MM.1S (cell line): ENCODE measurements at regions not wholly inside any gene's neighbourhood (a gene's known extent, or its start where the extent isn't known, plus 50 kb on each side); places are given as distances from the start of the nearest gene placed in this dataset.

ENCODE experiments used
- DNase-seq: peaks from one replicate; pipeline ENCODE4 v3.0.0-alpha.2; 2015
- H2AFZ ChIP-seq: fragments of 300-600 bp; sonication (generic); 2 replicates; pipeline ENCODE4 v1.6.0; 2016; ENCODE audit warnings: antibody characterized with exemption, low read length
- H3F3A ChIP-seq: fragments of 300-600 bp; sonication (generic); 2 replicates; pipeline ENCODE4 v1.6.1; 2016; ENCODE audit warnings: mild to moderate bottlenecking, antibody characterized with exemption, low read length, moderate library complexity, mixed read lengths; ENCODE audit not compliant: insufficient read depth
- H3K27ac ChIP-seq: fragments of 300-600 bp; sonication (generic); 2 replicates; pipeline ENCODE4 v1.5.1; 2016; ENCODE audit warnings: mild to moderate bottlenecking, low read length
- H3K27me3 ChIP-seq: fragments of 300-600 bp; sonication (generic); replicated peaks from 2 replicates; pipeline ENCODE4 v1.6.0; 2016; ENCODE audit warnings: low read length; ENCODE audit not compliant: insufficient read depth
- H3K36me3 ChIP-seq: fragments of 300-600 bp; sonication (generic); replicated peaks from 2 replicates; pipeline ENCODE4 v1.6.1; 2016; ENCODE audit warnings: mild to moderate bottlenecking, low read length, mixed read lengths; ENCODE audit not compliant: insufficient read depth
- H3K4me1 ChIP-seq: fragments of 300-600 bp; sonication (generic); 2 replicates; pipeline ENCODE4 v1.6.1; 2016; ENCODE audit warnings: low read length, mixed read lengths
- H3K4me2 ChIP-seq: fragments of 300-600 bp; sonication (generic); 2 replicates; pipeline ENCODE4 v1.6.0; 2016; ENCODE audit warnings: low read depth, low read length
- H3K4me3 ChIP-seq: fragments of 300-600 bp; sonication (generic); 2 replicates; pipeline ENCODE4 v1.5.1; 2016; ENCODE audit warnings: low read length, mixed read lengths
- H3K79me2 ChIP-seq: fragments of 300-600 bp; sonication (generic); 2 replicates; pipeline ENCODE4 v1.6.1; 2016; ENCODE audit warnings: mixed run types, low read length, mixed read lengths
- H3K9ac ChIP-seq: fragments of 300-600 bp; sonication (generic); 2 replicates; pipeline ENCODE4 v1.6.1; 2016; ENCODE audit warnings: low read length, mixed read lengths
- H3K9me2 ChIP-seq: fragments of 300-600 bp; sonication (generic); replicated peaks from 2 replicates; pipeline ENCODE4 v1.6.1; 2016; ENCODE audit warnings: mild to moderate bottlenecking, low read length, mixed read lengths; ENCODE audit not compliant: insufficient read depth
- H3K9me3 ChIP-seq: fragments of 300-600 bp; sonication (generic); replicated peaks from 2 replicates; pipeline ENCODE4 v1.6.1; 2016; ENCODE audit warnings: mild to moderate bottlenecking, low read length, mixed read lengths; ENCODE audit not compliant: insufficient read depth
- H4K20me1 ChIP-seq: fragments of 300-600 bp; sonication (generic); 2 replicates; pipeline ENCODE4 v1.6.1; 2016; ENCODE audit warnings: mild to moderate bottlenecking, low read length, moderate library complexity, mixed read lengths; ENCODE audit not compliant: insufficient read depth
- EZH2 ChIP-seq: fragments of 300-600 bp; sonication (generic); optimal IDR thresholded peaks from 2 replicates; pipeline ENCODE3; 2017; ENCODE audit warnings: low read depth, mild to moderate bottlenecking, antibody characterized with exemption, low read length, mixed read lengths
- EZH2phosphoT487 ChIP-seq: fragments of 300-600 bp; sonication (generic); IDR thresholded peaks from 2 replicates; pipeline ENCODE4 v1.6.1; 2018; ENCODE audit warnings: antibody characterized with exemption, low read length
- TF ChIP-seq, protein P1 (sequence below): fragments of 300-600 bp; sonication (generic); IDR thresholded peaks from 2 replicates; pipeline ENCODE4 v1.5.1; 2016; ENCODE audit warnings: antibody characterized with exemption, low read length, mixed read lengths

- Histone ChIP-seq H3K9me3 (no peaks in the 10 kb centered on the region), H3K4me2 (no peak overlapping the region), H3K4me3 (no peak overlapping the region), H3K9me2 (no peaks in the 10 kb centered on the region), H3F3A (no peaks in the 10 kb centered on the region), H3K4me1 (no peaks in the 10 kb centered on the region), H3K79me2 (no peaks in the 10 kb centered on the region), H3K27me3 (no peaks in the 10 kb centered on the region), H4K20me1 (no peaks in the 10 kb centered on the region), H2AFZ (no peak overlapping the region), H3K27ac (no peak overlapping the region), H3K9ac (no peak overlapping the region), H3K36me3 (no peaks in the 10 kb centered on the region)
- no peak for DNase-seq
- no peak for TF ChIP-seq EZH2
- TF ChIP-seq, protein P1, sequence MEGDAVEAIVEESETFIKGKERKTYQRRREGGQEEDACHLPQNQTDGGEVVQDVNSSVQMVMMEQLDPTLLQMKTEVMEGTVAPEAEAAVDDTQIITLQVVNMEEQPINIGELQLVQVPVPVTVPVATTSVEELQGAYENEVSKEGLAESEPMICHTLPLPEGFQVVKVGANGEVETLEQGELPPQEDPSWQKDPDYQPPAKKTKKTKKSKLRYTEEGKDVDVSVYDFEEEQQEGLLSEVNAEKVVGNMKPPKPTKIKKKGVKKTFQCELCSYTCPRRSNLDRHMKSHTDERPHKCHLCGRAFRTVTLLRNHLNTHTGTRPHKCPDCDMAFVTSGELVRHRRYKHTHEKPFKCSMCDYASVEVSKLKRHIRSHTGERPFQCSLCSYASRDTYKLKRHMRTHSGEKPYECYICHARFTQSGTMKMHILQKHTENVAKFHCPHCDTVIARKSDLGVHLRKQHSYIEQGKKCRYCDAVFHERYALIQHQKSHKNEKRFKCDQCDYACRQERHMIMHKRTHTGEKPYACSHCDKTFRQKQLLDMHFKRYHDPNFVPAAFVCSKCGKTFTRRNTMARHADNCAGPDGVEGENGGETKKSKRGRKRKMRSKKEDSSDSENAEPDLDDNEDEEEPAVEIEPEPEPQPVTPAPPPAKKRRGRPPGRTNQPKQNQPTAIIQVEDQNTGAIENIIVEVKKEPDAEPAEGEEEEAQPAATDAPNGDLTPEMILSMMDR, result no peak
- no peak for TF ChIP-seq EZH2phosphoT487
Observed at GRCh38 chr14:31953210-31953609, 123.9 kb upstream of the ARHGAP5 start.

DNA sequence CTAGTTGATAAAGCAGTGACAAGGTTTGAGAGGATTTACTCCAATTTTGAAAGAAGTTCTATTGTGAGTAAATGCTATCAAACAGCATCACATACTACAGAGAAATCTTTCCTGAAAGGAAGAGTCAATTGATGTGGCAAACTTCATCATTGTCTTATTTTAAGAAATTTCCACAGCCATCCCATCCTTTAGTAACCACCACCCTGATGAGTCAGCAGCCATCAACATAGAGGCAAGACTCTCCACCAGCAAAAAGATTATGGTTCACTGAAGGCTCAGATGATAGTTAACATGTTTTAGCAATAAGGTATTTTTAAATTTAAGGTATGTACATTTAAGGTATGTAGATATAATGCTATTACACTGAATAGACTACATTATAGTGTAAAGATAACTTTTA lies 122.1 kb upstream of the ARHGAP5 start:
- TF ChIP-seq EZH2 (no peak), EZH2phosphoT487 (no peak)
- TF ChIP-seq, protein P1, result no peak
- H2AFZ ChIP-seq, result no peak overlapping the region

DNA sequence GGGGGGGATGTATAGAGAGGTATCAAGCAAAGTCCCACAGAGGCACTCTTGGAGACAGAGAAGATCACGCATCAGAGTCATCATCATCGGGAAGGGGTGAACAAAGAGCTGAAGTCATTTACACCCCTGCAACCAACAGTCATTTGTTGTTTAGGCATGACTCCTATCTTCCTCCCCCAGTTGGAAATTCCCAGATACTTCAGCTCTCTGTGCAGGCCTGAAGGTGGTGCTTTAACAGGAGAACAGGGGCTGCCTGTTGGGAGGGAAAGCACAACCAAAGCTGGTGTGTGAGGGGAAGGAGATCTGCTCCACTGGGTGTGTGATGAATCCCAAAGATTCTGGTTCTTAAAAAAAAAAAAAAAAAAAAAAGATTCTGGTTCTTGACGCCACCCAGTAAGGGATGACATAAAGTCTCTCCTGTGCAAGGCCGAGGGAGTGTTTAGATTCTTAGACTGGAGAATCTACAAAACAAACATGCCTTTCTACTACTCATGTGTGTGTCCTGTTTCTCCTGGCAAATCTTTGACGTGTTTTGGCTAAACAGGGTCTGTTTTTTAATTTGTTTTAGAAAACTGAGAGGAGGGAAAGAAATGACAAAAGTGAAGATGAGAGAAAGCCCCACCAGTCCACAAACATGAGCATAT lies 121.0 kb upstream of the ARHGAP5 start:
- TF ChIP-seq EZH2 (no peak), EZH2phosphoT487 (no peak)
- TF ChIP-seq, protein P1, result no peak
- Histone ChIP-seq H3F3A (no peaks in the 10 kb centered on the region), H3K9me3 (no peaks in the 10 kb centered on the region), H2AFZ (no peak overlapping the region), H4K20me1 (no peaks in the 10 kb centered on the region), H3K4me1 (no peaks in the 10 kb centered on the region), H3K79me2 (no peaks in the 10 kb centered on the region), H3K4me2 (no peak overlapping the region), H3K27ac (no peak overlapping the region), H3K27me3 (no peaks in the 10 kb centered on the region), H3K9ac (no peak overlapping the region), H3K9me2 (no peaks in the 10 kb centered on the region), H3K36me3 (no peaks in the 10 kb centered on the region), H3K4me3 (no peak overlapping the region)
- DNase-seq, result no peak

More for the DNA sequence above, 122.1 kb upstream of the ARHGAP5 start:
- Histone ChIP-seq H3K36me3 (no peaks in the 10 kb centered on the region), H3K27me3 (no peaks in the 10 kb centered on the region), H3K4me3 (no peak overlapping the region), H3K9me3 (no peaks in the 10 kb centered on the region), H3K79me2 (no peaks in the 10 kb centered on the region), H3K9ac (no peak overlapping the region), H3K27ac (no peak overlapping the region), H3F3A (no peaks in the 10 kb centered on the region), H3K9me2 (no peaks in the 10 kb centered on the region), H3K4me1 (no peaks in the 10 kb centered on the region), H3K4me2 (no peak overlapping the region), H4K20me1 (no peaks in the 10 kb centered on the region)
- no peak for DNase-seq
